ENCODE measurements at regions not wholly inside any gene's neighbourhood (a gene's known extent, or its start where the extent isn't known, plus 50 kb on each side); places are given as distances from the start of the nearest gene placed in this dataset.

- DNase-seq: no peak
- intact Hi-C loops (cut with DNase I): no loop called here
These were observed 109.7 kb downstream of the TMTC3 start for GRCh38 chr12:88251798-88252197.

GRCh38 chr12:88253371-88253978, 111.4 kb downstream of the TMTC3 start:
- no peak for DNase-seq
- intact Hi-C loops (cut with DNase I): no loop called here

GRCh38 chr12:88255224-88255623, 113.1 kb downstream of the TMTC3 start:
- intact Hi-C loops (cut with DNase I): no loop called here
- no peak for DNase-seq

GRCh38 chr12:88255847-88256246, 113.7 kb downstream of the TMTC3 start:
- DNase-seq: no peak
- intact Hi-C loops (cut with DNase I): no loop called here

- no peak for DNase-seq
- intact Hi-C loops (cut with DNase I): no loop called here
These were observed 116.3 kb downstream of the TMTC3 start for GRCh38 chr12:88258396-88258795.

- DNase-seq: no peak
- intact Hi-C loops (cut with DNase I): no loop called here
These were observed 124.8 kb downstream of the TMTC3 start for GRCh38 chr12:88266806-88267360.

- intact Hi-C loops (cut with DNase I): no loop called here
- DNase-seq: no peak
These were observed 125.5 kb downstream of the TMTC3 start for GRCh38 chr12:88267630-88268029.

- DNase-seq: no peak
- intact Hi-C loops (cut with DNase I): no loop called here
These were observed 130.3 kb downstream of the TMTC3 start for GRCh38 chr12:88272456-88272855.

- no peak for DNase-seq
- intact Hi-C loops (cut with DNase I): no loop called here
These were observed 131.3 kb downstream of the TMTC3 start for GRCh38 chr12:88273450-88273849.

GRCh38 chr12:88273875-88274274, 131.8 kb downstream of the TMTC3 start:
- intact Hi-C loops (cut with DNase I): no loop called here
- no peak for DNase-seq

- no peak for DNase-seq
- intact Hi-C loops (cut with DNase I): no loop called here
These were observed 149.5 kb downstream of the TMTC3 start for GRCh38 chr12:88291498-88292131.

- DNase-seq: no peak
- intact Hi-C loops (cut with DNase I): no loop called here
These were observed 156.0 kb downstream of the TMTC3 start for GRCh38 chr12:88298014-88298682.

GRCh38 chr12:88298761-88299242, 156.7 kb downstream of the TMTC3 start:
- intact Hi-C loops (cut with DNase I): no loop called here
- no peak for DNase-seq

- intact Hi-C loops (cut with DNase I): no loop called here
- DNase-seq: no peak
These were observed 157.5 kb downstream of the TMTC3 start for GRCh38 chr12:88299567-88300101.

- no peak for DNase-seq
- intact Hi-C loops (cut with DNase I): no loop called here
These were observed 158.8 kb downstream of the TMTC3 start for GRCh38 chr12:88300931-88301330.

GRCh38 chr12:88303335-88303734, 161.2 kb downstream of the TMTC3 start:
- DNase-seq: no peak
- intact Hi-C loops (cut with DNase I): no loop called here

GRCh38 chr12:88305254-88305890, 163.3 kb downstream of the TMTC3 start:
- DNase-seq: no peak
- intact Hi-C loops (cut with DNase I): no loop called here

- intact Hi-C loops (cut with DNase I): no loop called here
- DNase-seq: no peak
These were observed 164.5 kb downstream of the TMTC3 start for GRCh38 chr12:88306471-88307069.

- intact Hi-C loops (cut with DNase I): no loop called here
- DNase-seq: no peak
These were observed 165.9 kb downstream of the TMTC3 start for GRCh38 chr12:88307961-88308360.

- no peak for DNase-seq
These were observed 166.7 kb downstream of the TMTC3 start for GRCh38 chr12:88308825-88309224.

More at GRCh38 chr12:88308825-88309224, 166.7 kb downstream of the TMTC3 start:
- intact Hi-C loops (cut with DNase I): no loop called here

Measured in posterior cingulate gyrus (tissue), 11 donors.